GM12892 (cell line): ENCODE measurements at regions not wholly inside any gene's neighbourhood (a gene's known extent, or its start where the extent isn't known, plus 50 kb on each side); places are given as distances from the start of the nearest gene placed in this dataset.

Experiments
- POLR2A ChIP-seq: IDR thresholded peaks from 2 replicates; pipeline ENCODE4 v1.6.1; 2011; ENCODE audit warnings: low read depth, low read length, control low read depth
- POLR2AphosphoS5 ChIP-seq: IDR thresholded peaks from 2 replicates; pipeline ENCODE4 v1.6.1; 2011; ENCODE audit warnings: low read depth, low read length, control low read depth

- no peak for TF ChIP-seq POLR2A
- TF ChIP-seq POLR2AphosphoS5 = no peak
Measured at GRCh38 chr9:11190719-11191118, 577.9 kb upstream of the PTPRD start.
